Fibroblast of lung (primary cell): ENCODE measurements at regions not wholly inside any gene's neighbourhood (a gene's known extent, or its start where the extent isn't known, plus 50 kb on each side); places are given as distances from the start of the nearest gene placed in this dataset.

Experiments used
- EZH2 ChIP-seq: IDR thresholded peaks from 2 replicates; pipeline ENCODE4 v1.5.1; 2012; ENCODE audit warnings: low read length, control low read depth, mild to moderate bottlenecking; ENCODE audit errors: missing control alignments
- TF ChIP-seq, protein P1 (sequence below), 2 donors: IDR thresholded peaks in 1 of 2; conservative IDR thresholded peaks in 1 of 2; 1 replicate in 1 of 2; 2 replicates in 1 of 2; pipeline ENCODE4 v1.5.1; 2011 to 2012; ENCODE audit warnings: low read length in 2 of 2, control low read depth in 1 of 2, inconsistent platforms in 1 of 2, low read depth in 1 of 2, mild to moderate bottlenecking in 1 of 2

DNA sequence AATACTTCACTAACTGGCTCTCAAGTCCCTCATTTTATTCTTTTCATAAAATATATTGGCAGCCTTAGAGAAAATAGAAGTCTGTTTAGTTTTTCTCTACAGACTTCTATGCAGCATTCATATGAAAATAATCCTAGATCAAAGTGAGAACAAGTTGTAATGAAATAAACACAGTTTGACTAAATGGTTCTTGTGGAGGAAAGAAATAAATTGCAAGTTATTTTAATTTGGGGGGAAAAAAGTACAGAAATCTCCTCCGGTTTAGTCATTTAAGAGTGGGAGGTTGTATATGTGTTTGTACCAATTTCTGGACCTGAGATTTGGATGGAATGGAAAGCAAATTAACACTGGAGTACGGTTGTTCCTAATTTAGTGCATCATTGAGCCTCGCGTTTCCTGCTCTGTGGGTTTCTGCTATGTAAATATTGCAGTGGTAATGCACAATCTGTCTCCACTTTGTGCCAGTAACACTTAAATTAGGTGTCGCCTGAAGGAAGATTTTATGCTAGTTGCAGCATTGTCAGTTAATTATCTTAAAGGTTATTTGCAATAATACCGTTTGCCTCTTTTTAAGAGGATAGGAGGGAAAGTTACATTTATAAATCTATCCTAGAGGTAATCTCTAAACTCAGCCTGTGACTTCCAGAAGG lies 100.2 kb downstream of the ZIC5 start:
- no peak for TF ChIP-seq EZH2
- TF ChIP-seq, protein P1, sequence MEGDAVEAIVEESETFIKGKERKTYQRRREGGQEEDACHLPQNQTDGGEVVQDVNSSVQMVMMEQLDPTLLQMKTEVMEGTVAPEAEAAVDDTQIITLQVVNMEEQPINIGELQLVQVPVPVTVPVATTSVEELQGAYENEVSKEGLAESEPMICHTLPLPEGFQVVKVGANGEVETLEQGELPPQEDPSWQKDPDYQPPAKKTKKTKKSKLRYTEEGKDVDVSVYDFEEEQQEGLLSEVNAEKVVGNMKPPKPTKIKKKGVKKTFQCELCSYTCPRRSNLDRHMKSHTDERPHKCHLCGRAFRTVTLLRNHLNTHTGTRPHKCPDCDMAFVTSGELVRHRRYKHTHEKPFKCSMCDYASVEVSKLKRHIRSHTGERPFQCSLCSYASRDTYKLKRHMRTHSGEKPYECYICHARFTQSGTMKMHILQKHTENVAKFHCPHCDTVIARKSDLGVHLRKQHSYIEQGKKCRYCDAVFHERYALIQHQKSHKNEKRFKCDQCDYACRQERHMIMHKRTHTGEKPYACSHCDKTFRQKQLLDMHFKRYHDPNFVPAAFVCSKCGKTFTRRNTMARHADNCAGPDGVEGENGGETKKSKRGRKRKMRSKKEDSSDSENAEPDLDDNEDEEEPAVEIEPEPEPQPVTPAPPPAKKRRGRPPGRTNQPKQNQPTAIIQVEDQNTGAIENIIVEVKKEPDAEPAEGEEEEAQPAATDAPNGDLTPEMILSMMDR (conservative IDR thresholded peaks at IDR 0.05 in 1 of 2, IDR thresholded peaks at IDR 0.05 in 1 of 2; ENCODE audit: low read depth in 1 of 2, low read length in 2 of 2): no peak
